GM19455 (cell line): ENCODE measurements at regions not wholly inside any gene's neighbourhood (a gene's known extent, or its start where the extent isn't known, plus 50 kb on each side); places are given as distances from the start of the nearest gene placed in this dataset.
A peak's percentile ranks its signal among the peaks of the same experiment; 100 is the strongest.

Source experiments
- ATAC-seq: cut with Tn5 transposase; IDR thresholded peaks from one replicate; pipeline ENCODE4 v1.9.1; 2021; ENCODE audit not compliant: unreplicated experiment

DNA sequence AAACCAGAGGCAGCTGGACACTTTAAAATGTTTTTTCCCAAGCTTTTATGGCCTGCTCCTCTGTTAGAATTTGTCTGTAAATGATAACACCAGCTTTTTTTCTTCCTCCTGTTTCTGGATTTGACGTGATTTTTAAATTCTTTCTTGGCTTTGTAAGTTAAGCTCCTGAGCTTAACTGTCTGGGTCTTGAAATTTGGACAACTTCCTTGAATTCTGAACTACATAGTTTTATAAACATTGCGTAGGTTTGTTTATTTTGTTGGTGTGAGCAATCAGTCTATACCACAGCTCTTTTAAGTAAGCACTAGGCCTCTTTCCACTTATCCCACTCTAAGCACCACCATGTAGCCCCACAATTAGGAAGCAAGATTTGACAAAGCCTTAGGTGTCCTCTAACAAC, 144.4 kb upstream of the GUCY1A1 start:
- ATAC-seq = no peak

- ATAC-seq = no peak
Observed at GRCh38 chr4:155521382-155521781, 144.6 kb upstream of the MAP9 start.

GRCh38 chr4:155515444-155516075, 138.8 kb upstream of the MAP9 start:
- no peak for ATAC-seq

- ATAC-seq = no peak
Observed at GRCh38 chr4:155514628-155515027, 137.9 kb upstream of the MAP9 start.

DNA sequence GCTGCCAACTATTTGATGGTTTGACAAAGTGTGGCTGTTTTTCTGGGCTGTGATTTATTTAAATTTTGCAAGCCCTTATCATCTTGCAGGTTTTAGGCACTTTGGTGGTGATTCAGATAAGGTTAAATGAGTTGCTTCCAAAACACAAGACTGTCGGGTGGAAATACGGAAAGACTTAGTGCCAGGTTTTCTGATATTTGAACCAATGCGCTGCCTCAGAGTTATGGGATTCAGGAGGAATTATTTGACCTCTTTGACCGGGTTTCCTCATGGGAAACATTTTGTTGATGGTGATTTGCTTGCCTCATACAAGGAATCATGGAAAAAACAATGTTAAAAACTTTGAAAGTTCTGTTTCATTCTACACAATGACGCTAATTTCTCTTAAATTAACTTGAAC, 136.1 kb upstream of the MAP9 start:
- no peak for ATAC-seq

DNA sequence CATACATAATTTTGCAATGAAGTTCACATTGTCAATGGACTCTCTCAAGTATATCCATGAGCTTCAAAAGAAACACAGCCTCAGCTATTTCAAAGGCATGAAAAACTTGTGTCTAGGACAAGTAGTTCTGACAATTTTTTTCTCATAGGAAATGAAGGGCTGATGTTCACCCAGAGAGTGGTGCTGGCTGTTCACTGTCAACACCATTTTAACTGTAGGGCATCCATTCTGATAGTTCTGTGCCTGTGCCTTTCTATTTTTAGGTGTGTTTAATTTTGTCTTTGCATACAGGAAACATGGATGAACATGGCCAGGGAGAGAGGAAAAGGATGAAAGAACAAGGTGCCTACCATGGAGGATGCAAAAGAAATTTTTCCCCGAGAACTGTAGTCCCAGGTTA, 135.3 kb upstream of the MAP9 start:
- ATAC-seq = no peak

- ATAC-seq = no peak
Observed at GRCh38 chr4:155510771-155511170, 134.0 kb upstream of the MAP9 start.

GRCh38 chr4:155509555-155509954, 132.8 kb upstream of the MAP9 start:
- no peak for ATAC-seq

GRCh38 chr4:155506745-155507144, 130.0 kb upstream of the MAP9 start:
- ATAC-seq = no peak

- no peak for ATAC-seq
Observed at GRCh38 chr4:155505321-155505720, 128.6 kb upstream of the MAP9 start.

DNA sequence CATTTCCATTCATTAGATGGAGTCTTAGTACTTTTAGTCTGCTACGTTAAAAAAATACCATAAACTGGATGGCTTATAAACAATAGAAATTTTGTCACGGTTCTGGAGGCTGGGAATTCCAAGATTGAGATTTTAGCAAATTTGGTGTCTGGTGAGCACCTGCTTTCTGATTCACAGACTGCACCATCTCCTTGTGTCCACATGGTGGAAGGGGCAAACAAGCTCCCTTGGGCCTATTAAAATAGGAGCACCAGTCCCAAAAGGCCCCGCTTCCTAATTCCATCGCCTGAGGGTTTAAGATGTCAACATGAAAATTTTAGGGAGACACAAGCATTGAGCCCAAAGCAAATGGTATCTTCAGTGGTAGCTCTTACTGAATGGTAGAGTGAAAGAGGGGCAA, 120.5 kb upstream of the MAP9 start:
- no peak for ATAC-seq

GRCh38 chr4:155496294-155496626, 119.5 kb upstream of the MAP9 start:
- no peak for ATAC-seq

GRCh38 chr4:155495572-155496293, 119.0 kb upstream of the MAP9 start:
- no peak for ATAC-seq

GRCh38 chr4:155494037-155494718, 117.4 kb upstream of the MAP9 start:
- ATAC-seq = no peak

DNA sequence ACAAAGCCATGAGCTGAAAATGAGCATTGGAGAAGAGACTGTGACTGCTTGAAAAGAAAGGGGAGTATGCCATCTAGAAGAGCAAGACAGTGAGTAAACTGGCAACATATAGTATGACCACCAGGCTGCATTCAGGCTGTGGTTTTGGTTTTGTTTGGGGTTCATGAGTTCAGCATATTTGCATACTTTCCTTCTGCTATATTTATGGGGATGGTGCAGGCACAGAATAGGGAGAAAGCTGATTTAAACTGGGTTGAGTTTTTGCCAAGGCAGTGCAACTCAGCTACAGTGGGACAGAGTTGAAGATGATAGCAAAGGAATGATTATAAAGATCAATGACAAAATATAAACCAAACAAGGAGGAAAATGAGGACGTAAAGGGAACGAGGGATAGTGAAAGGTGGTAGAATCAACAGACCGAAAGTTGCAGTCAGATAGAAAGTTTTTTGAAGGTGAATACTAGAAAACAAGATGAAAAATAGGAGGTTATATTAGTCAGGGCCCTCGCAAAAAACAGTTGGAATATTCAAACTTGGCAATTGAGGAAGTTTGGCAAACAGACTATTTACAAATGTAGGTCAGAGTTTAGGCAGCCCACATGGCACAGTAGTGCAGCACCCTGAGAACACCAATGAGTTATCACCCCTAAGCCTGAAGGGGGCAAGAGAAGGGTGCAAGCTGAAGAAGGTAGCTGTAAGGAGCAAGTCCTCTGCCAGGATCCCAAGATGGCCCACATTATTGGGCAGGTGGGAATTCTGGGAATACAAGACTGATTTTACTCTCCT, 114.8 kb upstream of the MAP9 start:
- peak; percentile 97 for ATAC-seq

- no peak for ATAC-seq
Observed at GRCh38 chr4:155489271-155489670, 112.5 kb upstream of the MAP9 start.

- ATAC-seq = no peak
Observed at GRCh38 chr4:155488691-155489090, 111.9 kb upstream of the MAP9 start.

DNA sequence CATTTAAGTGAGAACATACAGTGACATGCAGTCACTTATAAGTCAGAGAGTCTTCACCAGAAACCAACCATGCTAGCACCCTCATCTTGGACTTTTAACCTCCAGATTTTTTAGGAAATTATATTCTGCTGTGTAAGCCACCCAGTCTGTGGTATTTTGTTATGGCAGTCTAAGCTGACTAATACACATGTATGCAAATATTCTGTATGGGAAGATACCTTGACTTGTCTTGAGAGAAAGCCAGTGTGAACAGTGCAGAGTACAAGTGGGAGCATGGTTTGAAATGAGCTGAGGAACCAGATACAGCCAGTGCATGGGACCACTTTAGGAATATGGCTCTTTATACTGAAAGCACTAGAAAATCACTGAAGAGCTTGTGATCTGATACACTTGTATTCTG, 110.4 kb upstream of the MAP9 start:
- no peak for ATAC-seq

GRCh38 chr4:155481150-155481549, 104.4 kb upstream of the MAP9 start:
- no peak for ATAC-seq

DNA sequence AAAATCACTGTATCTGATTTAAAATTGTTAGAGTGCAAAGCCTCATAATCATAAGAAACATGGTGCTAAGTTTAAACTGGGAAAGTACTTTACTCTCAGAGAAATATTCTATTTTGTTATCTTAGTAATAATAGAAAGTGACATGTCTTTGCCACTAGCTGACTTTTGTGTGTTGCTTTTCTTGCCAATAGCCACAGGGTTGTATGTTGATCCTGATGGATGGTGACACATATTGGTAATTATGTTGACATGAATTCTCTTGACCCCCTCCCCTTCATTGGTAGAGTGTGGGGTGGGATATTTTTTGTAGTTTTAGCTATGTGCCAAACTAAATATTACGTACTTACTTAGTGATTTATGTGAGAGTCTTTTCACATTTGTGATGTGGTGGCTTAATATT, 103.1 kb upstream of the MAP9 start:
- ATAC-seq = no peak

DNA sequence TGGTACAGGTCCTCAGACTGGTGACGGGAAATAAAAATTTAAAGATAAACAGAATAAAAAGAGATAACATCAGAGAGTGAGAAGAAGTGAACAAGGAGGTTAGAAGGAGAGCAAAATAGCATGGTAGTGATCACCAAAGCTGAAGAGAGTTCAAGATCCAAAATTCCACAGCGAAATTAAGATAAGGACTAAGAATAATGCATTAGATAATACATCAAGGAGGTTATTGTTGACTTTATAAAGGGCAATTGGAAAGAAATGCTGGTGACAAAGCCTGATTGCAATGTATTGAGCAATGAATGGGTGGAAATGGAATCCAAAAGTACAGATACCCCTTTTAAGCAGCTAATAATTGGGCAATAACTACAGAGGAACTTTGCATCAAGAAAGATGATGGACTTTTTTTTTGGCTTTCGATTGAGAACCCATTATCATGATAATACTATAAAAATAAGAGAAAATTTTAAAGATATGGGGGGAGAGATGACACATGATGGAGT, 101.6 kb upstream of the MAP9 start:
- no peak for ATAC-seq

DNA sequence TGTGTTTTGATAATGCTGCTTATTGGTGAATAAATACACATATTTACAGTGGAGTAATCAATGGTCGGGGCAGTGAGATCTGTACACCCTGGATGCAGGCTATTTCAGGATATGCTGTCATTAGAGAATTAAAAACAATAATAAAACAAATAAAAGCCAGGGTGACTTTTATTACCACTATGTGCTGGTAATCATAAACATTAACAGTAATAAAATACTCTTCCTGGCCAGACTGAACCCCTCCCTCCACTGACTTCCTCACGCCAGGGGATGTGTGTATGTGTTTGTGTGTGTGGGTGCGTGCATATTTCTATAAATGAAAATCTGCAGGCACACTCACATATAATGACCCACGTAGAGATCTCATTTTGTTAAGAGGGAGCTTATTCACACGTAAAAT, 98.0 kb upstream of the MAP9 start:
- ATAC-seq = no peak
